Upper lobe of left lung (tissue), 6 donors: ENCODE measurements at regions not wholly inside any gene's neighbourhood (a gene's known extent, or its start where the extent isn't known, plus 50 kb on each side); places are given as distances from the start of the nearest gene placed in this dataset.

Experiments used
- ATAC-seq, 2 donors: fragments of 200-7000 bp; cut with Tn5 transposase; one replicate each; pipeline ENCODE4 v1.9.1; 2022; ENCODE audit warnings: mild to moderate bottlenecking in 2 of 2, moderate library complexity in 2 of 2; ENCODE audit not compliant: low FRiP score in 2 of 2
- DNase-seq, 2 donors: peaks; one replicate each; pipeline ENCODE4 v3.0.0-alpha.2; 2019 to 2020
- H3K27ac ChIP-seq, 4 donors: fragments of 200-600 bp; sonication (generic); one replicate each; pipeline ENCODE4 v1.5.1; 2016 to 2019
- H3K27me3 ChIP-seq, 4 donors: fragments of 200-600 bp; sonication (generic); one replicate each; pipeline ENCODE4 v1.5.1; 2017 to 2019
- H3K36me3 ChIP-seq, 4 donors: fragments of 200-600 bp; sonication (generic); one replicate each; pipeline ENCODE4 v1.5.1; 2016 to 2019
- H3K4me1 ChIP-seq, 4 donors: fragments of 200-600 bp; sonication (generic); one replicate each; pipeline ENCODE4 v1.5.1; 2018 to 2019
- H3K4me3 ChIP-seq, 4 donors: fragments of 200-600 bp; sonication (generic); one replicate each; pipeline ENCODE4 v1.5.1; 2017 to 2019; ENCODE audit warnings: mild to moderate bottlenecking in 2 of 4, moderate library complexity in 1 of 4
- H3K9me3 ChIP-seq, 4 donors: fragments of 200-600 bp; sonication (generic); one replicate each; pipeline ENCODE4 v1.5.1; 2018 to 2019
- CTCF ChIP-seq, 6 experiments: fragments of 450-650 bp in 4 of 6; fragments of 200-600 bp in 2 of 6; sonication (generic) in 2 of 6; IDR thresholded peaks; one replicate each; pipeline ENCODE4 v1.5.1; 2016 to 2019; ENCODE audit warnings: antibody characterized with exemption in 6 of 6
- EP300 ChIP-seq, 4 donors: sonication (generic); formaldehyde crosslinking; IDR thresholded peaks; one replicate each; pipeline ENCODE4 v1.5.1; 2017; ENCODE audit warnings: antibody characterized with exemption in 4 of 4, control low read depth in 2 of 4
- POLR2A ChIP-seq, 4 donors: fragments of 450-650 bp; IDR thresholded peaks; one replicate each; pipeline ENCODE4 v1.5.1; 2016 to 2017; ENCODE audit warnings: antibody characterized with exemption in 4 of 4, mild to moderate bottlenecking in 2 of 4
- POLR2AphosphoS5 ChIP-seq, 2 donors: sonication (generic); formaldehyde crosslinking; IDR thresholded peaks; one replicate each; pipeline ENCODE4 v1.5.1; 2017; ENCODE audit warnings: antibody characterized with exemption in 2 of 2
- WGBS, 2 donors: methylation state at CpG; one replicate each; pipeline ENCODE4 v1.1.5; 2017 to 2018; 5-methylcytosine and 5-hydroxymethylcytosine counted together
- donor health status: DM: no; HTN: no; CAD: no; lungs with moderate emphysema.
- donor health status: DM: no; HTN: yes; CAD: no; lungs with severe emphysema.

- H3K36me3 ChIP-seq = no peaks in the 10 kb centered on the region
- H3K27me3 ChIP-seq = no peaks in the 10 kb centered on the region
- H3K27ac ChIP-seq = no peak overlapping the region
- no peak overlapping the region for H3K4me3 ChIP-seq
- ATAC-seq (no peak), DNase-seq (no peak)
- 83 to 89% methylated on average over 2 of the region's 2 CpGs for WGBS, 2 donors
- TF ChIP-seq CTCF (IDR thresholded peaks at IDR 0.05) (no peak), EP300 (IDR thresholded peaks at IDR 0.05) (no peak), POLR2A (IDR thresholded peaks at IDR 0.05) (no peak), POLR2AphosphoS5 (IDR thresholded peaks at IDR 0.05) (no peak)
- H3K4me1 ChIP-seq = peaks cover 0 to 17% (median 5%) of the 10 kb centered on the region in 4 donors
- peaks cover 0 to 7% (median 3%) of the 10 kb centered on the region in 4 donors for H3K9me3 ChIP-seq
These were observed 104.5 kb upstream of the YWHAQ start for GRCh38 chr2:9735335-9735734.

- WGBS, 2 donors = 70 to 73% methylated on average over 1 of the region's 1 CpG
- no peak for DNase-seq
These were observed 105.2 kb upstream of the YWHAQ start for GRCh38 chr2:9736021-9736420.

GRCh38 chr2:9737053-9737875 is 106.0 kb upstream of the TAF1B start:
- no peak overlapping the region for H3K4me3 ChIP-seq
- no peak for DNase-seq
- peaks cover 0 to 7% (median 3%) of the 10 kb centered on the region in 4 donors for H3K9me3 ChIP-seq
- no peaks in the 10 kb centered on the region for H3K36me3 ChIP-seq
- H3K4me1 ChIP-seq = peaks cover 0 to 17% (median 5%) of the 10 kb centered on the region in 4 donors
- no peaks in the 10 kb centered on the region for H3K27me3 ChIP-seq
- H3K27ac ChIP-seq = no peak overlapping the region
- WGBS, 2 donors = 79 to 85% methylated on average over 6 to 8 of the region's 9 CpGs
- TF ChIP-seq CTCF (IDR thresholded peaks at IDR 0.05) = no peak
- no peak for ATAC-seq

More at GRCh38 chr2:9736021-9736420, 105.2 kb upstream of the YWHAQ start:
- TF ChIP-seq POLR2AphosphoS5 (IDR thresholded peaks at IDR 0.05) = no peak
- no peak for TF ChIP-seq CTCF (IDR thresholded peaks at IDR 0.05)
- Histone ChIP-seq H3K27ac (no peak overlapping the region), H3K36me3 (no peaks in the 10 kb centered on the region), H3K4me1 (peaks cover 0 to 17% (median 5%) of the 10 kb centered on the region in 4 donors), H3K4me3 (no peak overlapping the region), H3K9me3 (peaks cover 0 to 7% (median 3%) of the 10 kb centered on the region in 4 donors), H3K27me3 (no peaks in the 10 kb centered on the region)
- ATAC-seq = no peak

GRCh38 chr2:9738062-9738461 is 105.2 kb upstream of the TAF1B start:
- peak overlapping the region in 2 of 4 donors; percentile 60 to 67 for H3K27ac ChIP-seq

GRCh38 chr2:9738535-9739496 is 104.5 kb upstream of the TAF1B start:
- no peak for DNase-seq
- WGBS, 2 donors = 33 to 39% methylated on average over 22 to 23 of the region's 23 CpGs
- Histone ChIP-seq H3K9me3 (peaks cover 0 to 5% (median 3%) of the 10 kb centered on the region in 4 donors), H3K4me3 (peak overlapping the region in 3 of 4 donors; percentile 24 to 40 (median 33)), H3K36me3 (no peaks in the 10 kb centered on the region), H3K27me3 (no peaks in the 10 kb centered on the region), H3K27ac (peak overlapping the region; percentile 55 to 67 (median 61)), H3K4me1 (peaks cover 0 to 17% (median 5%) of the 10 kb centered on the region in 4 donors)
- ATAC-seq = peak; percentile 47 to 67
- TF ChIP-seq POLR2A (IDR thresholded peaks at IDR 0.05) (no peak), EP300 (IDR thresholded peaks at IDR 0.05) (no peak), POLR2AphosphoS5 (IDR thresholded peaks at IDR 0.05) (peak; percentile 3 to 21)

More at GRCh38 chr2:9738062-9738461, 105.2 kb upstream of the TAF1B start:
- Histone ChIP-seq H3K27me3 (no peaks in the 10 kb centered on the region), H3K36me3 (no peaks in the 10 kb centered on the region), H3K4me3 (no peak overlapping the region), H3K4me1 (peaks cover 0 to 17% (median 5%) of the 10 kb centered on the region in 4 donors), H3K9me3 (peaks cover 0 to 7% (median 3%) of the 10 kb centered on the region in 4 donors)
- ATAC-seq (no peak), DNase-seq (no peak)
- 78% methylated on average over 5 of the region's 5 CpGs for WGBS, 2 donors
- no peak for TF ChIP-seq POLR2A (IDR thresholded peaks at IDR 0.05)
